ENCODE measurements at regions not wholly inside any gene's neighbourhood (a gene's known extent, or its start where the extent isn't known, plus 50 kb on each side); places are given as distances from the start of the nearest gene placed in this dataset.

- TF ChIP-seq REST (IDR thresholded peaks at IDR 0.05; ENCODE audit: unreplicated experiment) (no peak), ZNF462 (CRISPR knock-in tag; IDR thresholded peaks at IDR 0.05) (no peak), EZH2 (IDR thresholded peaks at IDR 0.05; ENCODE audit: low read depth, unreplicated experiment) (no peak), ZNF114 (CRISPR knock-in tag; IDR thresholded peaks at IDR 0.05) (no peak), JUNB (IDR thresholded peaks at IDR 0.05; ENCODE audit: unreplicated experiment) (no peak), CTCF (conservative IDR thresholded peaks at IDR 0.05; ENCODE audit: low read depth in 2 of 2) (no peak), CREB1 (CRISPR knock-in tag; IDR thresholded peaks at IDR 0.05; ENCODE audit: low read depth) (no peak), ETS1 (IDR thresholded peaks at IDR 0.05) (no peak), POLR2AphosphoS5 (IDR thresholded peaks at IDR 0.05; ENCODE audit: low read depth) (no peak), EZH2phosphoT487 (IDR thresholded peaks at IDR 0.05; ENCODE audit: unreplicated experiment) (no peak), STAT1 (IDR thresholded peaks at IDR 0.05; ENCODE audit: unreplicated experiment) (no peak), NANOG (IDR thresholded peaks at IDR 0.05; ENCODE audit: borderline replicate concordance) (no peak), ZNF331 (CRISPR knock-in tag; IDR thresholded peaks at IDR 0.05; ENCODE audit: low read depth) (no peak)
- H3K27me3 ChIP-seq (ENCODE audit: insufficient read depth), result no peaks in the 10 kb centered on the region
- H3K36me3 ChIP-seq (ENCODE audit: insufficient read depth), result no peaks in the 10 kb centered on the region
- Mint-ChIP-seq H3K27me3 (ENCODE audit: insufficient read depth, low read depth, poor library complexity) (no peaks in the 10 kb centered on the region), H3K4me3 (no peak overlapping the region), H3K4me1 (no peaks in the 10 kb centered on the region), H3K9me3 (no peaks in the 10 kb centered on the region), H3K27ac (no peak overlapping the region), H3K36me3 (ENCODE audit: low read depth) (no peaks in the 10 kb centered on the region)
- DNase-seq (ENCODE audit: low spot score) (no peak), ATAC-seq (no peak)
- no peak overlapping the region for H3K4me2 ChIP-seq
- no peak overlapping the region for H2AFZ ChIP-seq
- no peak overlapping the region for H3K27ac ChIP-seq (ENCODE audit: low read depth)
- H3K79me2 ChIP-seq (replicated peaks; ENCODE audit: insufficient read depth), result no peaks in the 10 kb centered on the region
- H4K20me1 ChIP-seq (replicated peaks; ENCODE audit: insufficient read depth), result no peaks in the 10 kb centered on the region
- no peaks in the 10 kb centered on the region for H3K9me2 ChIP-seq (ENCODE audit: insufficient read depth)
- no peak overlapping the region for H3K4me3 ChIP-seq
- H3K4me1 ChIP-seq (ENCODE audit: insufficient read depth), result no peaks in the 10 kb centered on the region
- H3F3A ChIP-seq (replicated peaks; ENCODE audit: low read depth), result no peaks in the 10 kb centered on the region
These were observed 756.6 kb upstream of the CELF4 start for GRCh38 chr18:38322206-38322605.

Measured in GM23338 (cell line).